Gastroesophageal sphincter (tissue), 3 donors: ENCODE measurements at regions not wholly inside any gene's neighbourhood (a gene's known extent, or its start where the extent isn't known, plus 50 kb on each side); places are given as distances from the start of the nearest gene placed in this dataset.
"Not testable (repeated sequence)": the region's sequence is repeated elsewhere in the genome, so short reads cannot be mapped to it uniquely, and the experiment has no call there.

Experiments
- EP300 ChIP-seq: sonication (generic); formaldehyde crosslinking; IDR thresholded peaks from one replicate; pipeline ENCODE4 v1.6.1; 2017; ENCODE audit warnings: antibody characterized with exemption, mild to moderate bottlenecking
- POLR2A ChIP-seq, 2 donors: fragments of 450-650 bp; IDR thresholded peaks; one replicate each; pipeline ENCODE4 v1.6.1; 2017; ENCODE audit warnings: antibody characterized with exemption in 2 of 2, mild to moderate bottlenecking in 2 of 2, moderate library complexity in 1 of 2
- POLR2AphosphoS5 ChIP-seq: sonication (generic); formaldehyde crosslinking; IDR thresholded peaks from one replicate; pipeline ENCODE4 v1.6.1; 2017; ENCODE audit warnings: antibody characterized with exemption
- TF ChIP-seq, protein P1 (sequence below), 4 experiments: fragments of 200-600 bp in 2 of 4; fragments of 450-650 bp in 2 of 4; sonication (generic) in 1 of 4; IDR thresholded peaks; one replicate each; pipeline ENCODE4 v1.5.1; 2017 to 2019; ENCODE audit warnings: antibody characterized with exemption in 4 of 4, mild to moderate bottlenecking in 2 of 4, moderate library complexity in 2 of 4

DNA sequence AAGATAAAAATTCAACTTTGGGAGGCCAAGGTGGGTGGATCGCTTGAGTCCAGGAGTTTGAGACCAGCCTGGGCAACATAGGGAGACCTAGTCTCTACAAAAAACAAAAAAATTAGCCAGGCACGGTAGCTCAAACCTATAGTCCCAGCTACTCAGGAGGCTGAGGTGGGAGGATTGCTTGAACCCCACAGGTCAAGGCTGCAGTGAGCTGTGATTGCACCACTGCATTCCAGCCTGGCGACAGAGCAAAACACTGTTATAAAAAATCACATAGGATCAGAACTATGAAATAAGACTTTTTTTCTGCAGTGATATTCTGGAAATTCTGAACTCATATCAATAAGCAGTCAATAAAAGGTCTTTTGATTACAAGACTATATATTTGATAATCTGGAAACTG lies 186.1 kb downstream of the SAMD5 start:
- TF ChIP-seq, protein P1, sequence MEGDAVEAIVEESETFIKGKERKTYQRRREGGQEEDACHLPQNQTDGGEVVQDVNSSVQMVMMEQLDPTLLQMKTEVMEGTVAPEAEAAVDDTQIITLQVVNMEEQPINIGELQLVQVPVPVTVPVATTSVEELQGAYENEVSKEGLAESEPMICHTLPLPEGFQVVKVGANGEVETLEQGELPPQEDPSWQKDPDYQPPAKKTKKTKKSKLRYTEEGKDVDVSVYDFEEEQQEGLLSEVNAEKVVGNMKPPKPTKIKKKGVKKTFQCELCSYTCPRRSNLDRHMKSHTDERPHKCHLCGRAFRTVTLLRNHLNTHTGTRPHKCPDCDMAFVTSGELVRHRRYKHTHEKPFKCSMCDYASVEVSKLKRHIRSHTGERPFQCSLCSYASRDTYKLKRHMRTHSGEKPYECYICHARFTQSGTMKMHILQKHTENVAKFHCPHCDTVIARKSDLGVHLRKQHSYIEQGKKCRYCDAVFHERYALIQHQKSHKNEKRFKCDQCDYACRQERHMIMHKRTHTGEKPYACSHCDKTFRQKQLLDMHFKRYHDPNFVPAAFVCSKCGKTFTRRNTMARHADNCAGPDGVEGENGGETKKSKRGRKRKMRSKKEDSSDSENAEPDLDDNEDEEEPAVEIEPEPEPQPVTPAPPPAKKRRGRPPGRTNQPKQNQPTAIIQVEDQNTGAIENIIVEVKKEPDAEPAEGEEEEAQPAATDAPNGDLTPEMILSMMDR (IDR thresholded peaks at IDR 0.05) = not testable (repeated sequence)
- not testable (repeated sequence) for TF ChIP-seq POLR2AphosphoS5; POLR2A (IDR thresholded peaks at IDR 0.05); EP300
